K562 (cell line): ENCODE measurements at regions not wholly inside any gene's neighbourhood (a gene's known extent, or its start where the extent isn't known, plus 50 kb on each side); places are given as distances from the start of the nearest gene placed in this dataset.

ENCODE experiments used
- ATAC-seq: fragments of 200-7000 bp; cut with Tn5 transposase; 3 replicates; pipeline ENCODE4 v1.9.1; 2020; ENCODE audit warnings: moderate library complexity
- BruUV-seq: library from RNA; stranded (reverse); fragments of 400-500 nt; replicated peaks from 2 replicates; lab custom pipeline; 2021; lab: Mats Ljungman, UMichigan
- CTCF ChIA-PET: fragments of 300-600 bp; formaldehyde crosslinking; extraction: SDS; loops from one replicate; lab custom pipeline; 2021; ENCODE audit warnings: low intra/inter-chr PET ratio; lab: Yijun Ruan, JAX
- POLR2A ChIA-PET: fragments of 300-600, 350-650 bp; sonication (Branson Sonifier 250); formaldehyde crosslinking; extraction: SDS; loops from one replicate; lab custom pipeline; 2021; ENCODE audit warnings: antibody characterized with exemption, inconsistent platforms; lab: Yijun Ruan, JAX
- DNase-seq, 4 experiments: peaks; one replicate each; pipeline versions ENCODE4 v3.0.0 to v3.0.0-alpha.2; 2011 to 2018; ENCODE audit warnings: low spot score in 3 of 4, mixed read lengths in 3 of 4; ENCODE audit errors: extremely low read depth in 1 of 4
- FAIRE-seq: peaks from 2 replicates; lab custom pipeline; 2011; peaks lifted over from hg19 to GRCh38; lab: Jason Lieb, UNC
- H2AFZ ChIP-seq: 2 replicates; pipeline ENCODE4 v1.6.0; 2011; ENCODE audit warnings: low read depth, low read length, control low read depth, inconsistent platforms
- H3K27ac ChIP-seq: fragments of 200-600 bp; 3 replicates; pipeline ENCODE4 v1.8.0; 2011; ENCODE audit warnings: low read depth, mild to moderate bottlenecking, control low read depth, inconsistent platforms, low read length, moderate library complexity, mixed read lengths; ENCODE audit errors: extremely low read depth
- H3K27me3 ChIP-seq, 2 experiments: fragments of 300-600 bp in 1 of 2; 2 replicates in 1 of 2; 3 replicates in 1 of 2; pipeline versions ENCODE4 v1.6.0 to v1.8.0; 2011; ENCODE audit warnings: inconsistent platforms in 2 of 2, low read length in 2 of 2, mild to moderate bottlenecking in 1 of 2, mixed read lengths in 1 of 2, moderate library complexity in 1 of 2; ENCODE audit not compliant: control insufficient read depth in 2 of 2, insufficient read depth in 2 of 2
- H3K36me3 ChIP-seq: fragments of 300-600 bp; 3 replicates; pipeline ENCODE4 v1.8.0; 2011; ENCODE audit warnings: mild to moderate bottlenecking, low read length, inconsistent platforms; ENCODE audit not compliant: control insufficient read depth, insufficient read depth
- H3K4me1 ChIP-seq, 2 experiments: fragments of 200-600 bp in 1 of 2; replicated peaks in 1 of 2; 2 replicates in 1 of 2; 3 replicates in 1 of 2; pipeline versions ENCODE4 v1.5.1 to v1.8.0; 2011; ENCODE audit warnings: inconsistent platforms in 2 of 2, low read length in 2 of 2, mild to moderate bottlenecking in 1 of 2, mixed read lengths in 1 of 2, moderate library complexity in 1 of 2; ENCODE audit not compliant: control insufficient read depth in 2 of 2, insufficient read depth in 2 of 2
- H3K4me2 ChIP-seq: 2 replicates; pipeline ENCODE4 v1.6.1; 2011; ENCODE audit warnings: low read length, control low read depth, inconsistent platforms, mixed read lengths; ENCODE audit not compliant: insufficient read depth
- H3K4me3 ChIP-seq: fragments of 200-600 bp; sonication (generic), shearing (Covaris generic); 2 replicates; pipeline ENCODE4 v1.5.1; 2016; ENCODE audit warnings: control low read depth, inconsistent platforms
- H3K79me2 ChIP-seq: fragments of 200-600 bp; 3 replicates; pipeline ENCODE4 v1.8.0; 2011; ENCODE audit warnings: low read length, inconsistent platforms; ENCODE audit not compliant: control insufficient read depth, insufficient read depth
- H3K9ac ChIP-seq, 2 experiments: 2 replicates each; pipeline versions ENCODE4 v1.6.0 to v1.6.1; 2011; ENCODE audit warnings: low read depth in 2 of 2, low read length in 2 of 2, control low read depth in 1 of 2, inconsistent platforms in 1 of 2, mild to moderate bottlenecking in 1 of 2, mixed read lengths in 1 of 2; ENCODE audit not compliant: insufficient read depth in 1 of 2
- H3K9me1 ChIP-seq: one replicate; pipeline ENCODE4 v1.6.0; 2011; ENCODE audit warnings: inconsistent platforms, mild to moderate bottlenecking, low read length, moderate library complexity; ENCODE audit not compliant: control insufficient read depth, insufficient read depth
- H3K9me3 ChIP-seq: replicated peaks from 2 replicates; pipeline ENCODE4 v1.5.1; 2011; ENCODE audit warnings: low read depth, low read length, inconsistent platforms; ENCODE audit not compliant: control insufficient read depth, insufficient read depth
- H4K20me1 ChIP-seq: replicated peaks from 2 replicates; pipeline ENCODE4 v1.6.1; 2011; ENCODE audit warnings: low read length, inconsistent platforms, mixed read lengths; ENCODE audit not compliant: control insufficient read depth, insufficient read depth
- BACH1 ChIP-seq: fragments of 200-800 bp; sonication (Bioruptor generic); IDR thresholded peaks from 2 replicates; pipeline ENCODE4 v1.6.1; 2016; ENCODE audit warnings: missing genetic modification characterization, missing compliant biosample characterization
- FOXA1 ChIP-seq: fragments of 450-650 bp; IDR thresholded peaks from 2 replicates; pipeline ENCODE4 v1.6.1; 2016; ENCODE audit warnings: mild to moderate bottlenecking, borderline replicate concordance
- GATA2 ChIP-seq: sonication (generic); formaldehyde crosslinking; IDR thresholded peaks from 2 replicates; pipeline ENCODE4 v1.4.0; 2020; ENCODE audit warnings: mild to moderate bottlenecking, missing genetic modification reagents
- HBP1 ChIP-seq: fragments of 450-650 bp; formaldehyde crosslinking; IDR thresholded peaks from 2 replicates; pipeline ENCODE4 v1.4.0; 2022; ENCODE audit warnings: missing genetic modification characterization
- HNRNPUL1 ChIP-seq: fragments of 200-400 bp; formaldehyde crosslinking; IDR thresholded peaks from 2 replicates; pipeline ENCODE4 v1.6.1; 2017; ENCODE audit warnings: low read length
- IRF1 ChIP-seq: sonication (generic); formaldehyde crosslinking; IDR thresholded peaks from 2 replicates; pipeline ENCODE4 v1.8.0; 2022; ENCODE audit warnings: missing genetic modification reagents, mild to moderate bottlenecking, borderline replicate concordance
- MEF2A ChIP-seq: IDR thresholded peaks from 2 replicates; pipeline ENCODE4 v1.6.1; 2011; ENCODE audit warnings: low read depth, mild to moderate bottlenecking, low read length, moderate library complexity; ENCODE audit not compliant: control insufficient read depth
- PCBP1 ChIP-seq: fragments of 200-400 bp; formaldehyde crosslinking; IDR thresholded peaks from 2 replicates; pipeline ENCODE4 v1.6.1; 2018; ENCODE audit warnings: mild to moderate bottlenecking, low read depth, low read length; ENCODE audit not compliant: poor library complexity, severe bottlenecking
- PHTF2 ChIP-seq: fragments of 250-450 bp; sonication (Bioruptor Pico); IDR thresholded peaks from 2 replicates; pipeline ENCODE4 v1.5.0; 2021; ENCODE audit warnings: mild to moderate bottlenecking
- SMC3 ChIP-seq: conservative IDR thresholded peaks from 2 replicates; pipeline ENCODE4 v1.6.1; 2011; ENCODE audit warnings: low read depth, low read length, improper control_type of control experiment; ENCODE audit not compliant: insufficient read depth
- SOX6 ChIP-seq: fragments of 450-650 bp; IDR thresholded peaks from 2 replicates; pipeline ENCODE4 v1.6.1; 2014; ENCODE audit warnings: mild to moderate bottlenecking
- TAF7 ChIP-seq: fragments of 450-650 bp; IDR thresholded peaks from 2 replicates; pipeline ENCODE4 v1.6.1; 2016; ENCODE audit warnings: missing genetic modification characterization, missing compliant biosample characterization
- TGIF2 ChIP-seq: sonication (generic); formaldehyde crosslinking; IDR thresholded peaks from 2 replicates; pipeline ENCODE4 v1.8.1; 2022; ENCODE audit warnings: mild to moderate bottlenecking, missing genetic modification reagents, moderate library complexity
- TRIM28 ChIP-seq: fragments of 450-650 bp; IDR thresholded peaks from 2 replicates; pipeline ENCODE4 v1.6.1; 2017
- ZKSCAN8 ChIP-seq: fragments of 200-800 bp; sonication (Bioruptor generic); IDR thresholded peaks from 2 replicates; pipeline ENCODE4 v1.6.1; 2016; ENCODE audit warnings: missing genetic modification characterization, missing compliant biosample characterization
- ZNF764 ChIP-seq: fragments of 250-450 bp; sonication (Bioruptor Pico); IDR thresholded peaks from 2 replicates; pipeline ENCODE4 v1.4.0; 2020; ENCODE audit warnings: low read depth, mild to moderate bottlenecking, moderate library complexity
- WGBS: fragments of 100-300 bp; shearing (Covaris generic); methylation state at CpG from one replicate; pipeline ENCODE4 v1.1.6; 2016; ENCODE audit warnings: low coverage, mixed read lengths; ENCODE audit not compliant: insufficient coverage; ENCODE audit errors: missing lambda C conversion rate; 5-methylcytosine and 5-hydroxymethylcytosine counted together
- in situ Hi-C: fragments of 300-500 bp; cut with MboI; formaldehyde crosslinking; loops from 4 replicates; pipeline ENCODE4 v1.15.0; 2018; ENCODE audit warnings: inconsistent platforms, mixed read lengths
- intact Hi-C: fragments of 100-400 bp; cut with micrococcal nuclease; formaldehyde crosslinking; loops from 2 replicates; pipeline ENCODE4 v1.14.2; 2022

- no TSS peak for BruUV-seq
- H3K4me1 ChIP-seq = no peaks in the 10 kb centered on the region
- TF ChIP-seq ZKSCAN8 (no peak), ZNF764 (CRISPR knock-in tag) (no peak), SOX6 (no peak), TRIM28 (no peak), HBP1 (no peak), PHTF2 (no peak), BACH1 (tag) (no peak), TGIF2 (CRISPR knock-in tag) (no peak), TAF7 (no peak), HNRNPUL1 (no peak), PCBP1 (no peak), MEF2A (no peak), IRF1 (CRISPR knock-in tag) (no peak), GATA2 (CRISPR knock-in tag) (no peak), FOXA1 (no peak), SMC3 (no peak)
- TF ChIP-seq, all 486 proteins: peak for 0
- ATAC-seq = no peak
- CTCF ChIA-PET = no interaction called here
- no peaks in the 10 kb centered on the region for H4K20me1 ChIP-seq
- no peaks in the 10 kb centered on the region for H3K9me3 ChIP-seq
- POLR2A ChIA-PET = interaction anchor here (0.6 to 1.0 kb wide), 2 partner anchors 9 to 259 kb away, joined by 3 to 4 read pairs; no protein-coding TSS in a partner anchor
- H3K9me1 ChIP-seq = no peaks in the 10 kb centered on the region
- intact Hi-C loops = no loop called here
- FAIRE-seq = no peak
- H3K4me2 ChIP-seq = no peak overlapping the region
- no peaks in the 10 kb centered on the region for H3K36me3 ChIP-seq
- H3K4me3 ChIP-seq = no peak overlapping the region
- 4% methylated on average over 7 of the region's 7 CpGs for WGBS
- no peaks in the 10 kb centered on the region for H3K79me2 ChIP-seq
- H3K27ac ChIP-seq = no peak overlapping the region
- H3K27me3 ChIP-seq = peaks cover 21 to 56% of the 10 kb centered on the region in 2 experiments
- no peak overlapping the region for H3K9ac ChIP-seq
- in situ Hi-C loops = no loop called here
- no peak for DNase-seq
- no peak overlapping the region for H2AFZ ChIP-seq
Observed at GRCh38 chr1:8257621-8258020, 60.3 kb upstream of the SLC45A1 start.
